IMR-90 (cell line): ENCODE measurements at regions not wholly inside any gene's neighbourhood (a gene's known extent, or its start where the extent isn't known, plus 50 kb on each side); places are given as distances from the start of the nearest gene placed in this dataset.
"Not testable (repeated sequence)": the region's sequence is repeated elsewhere in the genome, so short reads cannot be mapped to it uniquely, and the experiment has no call there.

Experiments
- BHLHE40 ChIP-seq: fragments of 150-350 bp; IDR thresholded peaks from 2 replicates; pipeline ENCODE4 v1.6.1; 2016; ENCODE audit warnings: mild to moderate bottlenecking, low read depth, low read length
- CTCF ChIP-seq: conservative IDR thresholded peaks from 2 replicates; pipeline ENCODE4 v1.5.1; 2012; ENCODE audit warnings: mild to moderate bottlenecking, low read depth, low read length, improper control_type of control experiment
- FOS ChIP-seq: fragments of 150-350 bp; IDR thresholded peaks from 2 replicates; pipeline ENCODE4 v1.6.1; 2016; ENCODE audit warnings: low read depth, low read length
- MAFK ChIP-seq: IDR thresholded peaks from 2 replicates; pipeline ENCODE4 v1.6.1; 2012; ENCODE audit warnings: low read depth, low read length, improper control_type of control experiment
- MXI1 ChIP-seq: IDR thresholded peaks from 2 replicates; pipeline ENCODE4 v1.6.1; 2012; ENCODE audit warnings: low read depth, mild to moderate bottlenecking, low read length, moderate library complexity, borderline replicate concordance
- NFE2L2 ChIP-seq: fragments of 150-350 bp; IDR thresholded peaks from 2 replicates; pipeline ENCODE4 v1.6.1; 2016; ENCODE audit warnings: low read depth, mild to moderate bottlenecking, low read length
- POLR2A ChIP-seq: IDR thresholded peaks from 2 replicates; pipeline ENCODE4 v1.6.1; 2012; ENCODE audit warnings: mild to moderate bottlenecking, low read depth, low read length
- RAD21 ChIP-seq: IDR thresholded peaks from 2 replicates; pipeline ENCODE4 v1.6.1; 2012; ENCODE audit warnings: low read length, improper control_type of control experiment
- RCOR1 ChIP-seq: IDR thresholded peaks from 2 replicates; pipeline ENCODE4 v1.6.1; 2012; ENCODE audit warnings: mild to moderate bottlenecking, low read length, improper control_type of control experiment; ENCODE audit not compliant: insufficient replicate concordance
- RFX5 ChIP-seq: IDR thresholded peaks from 2 replicates; pipeline ENCODE4 v1.8.0; 2012; ENCODE audit warnings: low read depth, mild to moderate bottlenecking, low read length, moderate library complexity
- SMC3 ChIP-seq: fragments of 150-350 bp; IDR thresholded peaks from 2 replicates; pipeline ENCODE4 v1.6.1; 2016; ENCODE audit warnings: low read depth, mild to moderate bottlenecking, antibody characterized with exemption, low read length, moderate library complexity
- USF2 ChIP-seq: fragments of 150-350 bp; IDR thresholded peaks from 2 replicates; pipeline ENCODE4 v1.6.1; 2017; ENCODE audit warnings: mild to moderate bottlenecking, antibody characterized with exemption, low read length, low read depth

GRCh38 chr7:150192541-150192940, 130.6 kb upstream of the LRRC61 start:
- TF ChIP-seq MXI1, USF2, CTCF, POLR2A, MAFK, NFE2L2, RFX5, FOS, RCOR1, BHLHE40, SMC3, RAD21: not testable (repeated sequence)
